H9 (cell line): ENCODE measurements at regions not wholly inside any gene's neighbourhood (a gene's known extent, or its start where the extent isn't known, plus 50 kb on each side); places are given as distances from the start of the nearest gene placed in this dataset.

Source experiments
- DNase-seq: peaks from one replicate; pipeline ENCODE4 v3.0.0-alpha.2; 2017
- H2AFZ ChIP-seq: one replicate; pipeline ENCODE4 v1.6.1; 2013; ENCODE audit warnings: mild to moderate bottlenecking, low read length, control low read depth, moderate library complexity
- H2AK5ac ChIP-seq: 2 replicates; pipeline ENCODE4 v1.6.1; 2013; ENCODE audit warnings: low read length, control low read depth, mixed read lengths; ENCODE audit not compliant: insufficient read length
- H2BK120ac ChIP-seq: one replicate; pipeline ENCODE4 v1.6.1; 2013; ENCODE audit warnings: low read depth, mild to moderate bottlenecking, low read length, control low read depth, inconsistent platforms; ENCODE audit not compliant: poor library complexity, severe bottlenecking
- H2BK12ac ChIP-seq: 2 replicates; pipeline ENCODE4 v1.6.1; 2013; ENCODE audit warnings: low read length, control low read depth, mixed read lengths, low read depth; ENCODE audit not compliant: insufficient read length
- H2BK15ac ChIP-seq: 2 replicates; pipeline ENCODE4 v1.6.1; 2013; ENCODE audit warnings: low read depth, low read length, control low read depth
- H2BK20ac ChIP-seq: one replicate; pipeline ENCODE4 v1.6.1; 2013; ENCODE audit warnings: low read depth, mild to moderate bottlenecking, low read length, control low read depth, inconsistent platforms; ENCODE audit not compliant: poor library complexity, severe bottlenecking
- H2BK5ac ChIP-seq: 2 replicates; pipeline ENCODE4 v1.6.1; 2013; ENCODE audit warnings: low read length, control low read depth, mixed read lengths; ENCODE audit not compliant: insufficient read length
- H3K14ac ChIP-seq: 2 replicates; pipeline ENCODE4 v1.6.1; 2013; ENCODE audit warnings: low read length, control low read depth; ENCODE audit not compliant: insufficient read depth
- H3K18ac ChIP-seq: 2 replicates; pipeline ENCODE4 v1.6.1; 2013; ENCODE audit warnings: low read depth, mild to moderate bottlenecking, mixed read lengths, low read length, control low read depth; ENCODE audit not compliant: insufficient read length
- H3K23ac ChIP-seq: 2 replicates; pipeline ENCODE4 v1.6.1; 2013; ENCODE audit warnings: low read length, control low read depth, mixed read lengths, low read depth; ENCODE audit not compliant: insufficient read length
- H3K23me2 ChIP-seq: 2 replicates; pipeline ENCODE4 v1.6.1; 2013; ENCODE audit warnings: low read depth, mild to moderate bottlenecking, mixed read lengths, low read length, control low read depth; ENCODE audit not compliant: insufficient read length, poor library complexity, severe bottlenecking
- H3K27ac ChIP-seq: 2 replicates; pipeline ENCODE4 v1.5.1; 2013; ENCODE audit warnings: low read length, control low read depth, mixed read lengths, low read depth; ENCODE audit not compliant: insufficient read length
- H3K27me3 ChIP-seq: 2 replicates; pipeline ENCODE4 v1.6.1; 2013; ENCODE audit warnings: low read length, control low read depth, inconsistent platforms; ENCODE audit not compliant: insufficient read depth
- H3K4ac ChIP-seq: 2 replicates; pipeline ENCODE4 v1.6.1; 2013; ENCODE audit warnings: low read depth, mild to moderate bottlenecking, control low read depth, inconsistent platforms, low read length, moderate library complexity
- H3K4me1 ChIP-seq: 2 replicates; pipeline ENCODE4 v1.6.1; 2013; ENCODE audit warnings: low read length, control low read depth, inconsistent platforms; ENCODE audit not compliant: insufficient read depth
- H3K4me2 ChIP-seq: 2 replicates; pipeline ENCODE4 v1.6.1; 2013; ENCODE audit warnings: low read length, control low read depth, mixed read lengths; ENCODE audit not compliant: insufficient read length, insufficient read depth
- H3K56ac ChIP-seq: 2 replicates; pipeline ENCODE4 v1.6.1; 2013; ENCODE audit warnings: low read depth, mild to moderate bottlenecking, mixed read lengths, low read length, control low read depth; ENCODE audit not compliant: insufficient read length
- H3K79me1 ChIP-seq: 2 replicates; pipeline ENCODE4 v1.6.1; 2013; ENCODE audit warnings: low read depth, mild to moderate bottlenecking, moderate library complexity, low read length, control low read depth, inconsistent platforms; ENCODE audit not compliant: insufficient read depth, poor library complexity, severe bottlenecking
- H3K79me2 ChIP-seq: 2 replicates; pipeline ENCODE4 v1.6.1; 2013; ENCODE audit warnings: low read length, control low read depth, inconsistent platforms; ENCODE audit not compliant: insufficient read depth
- H3K9ac ChIP-seq: 2 replicates; pipeline ENCODE4 v1.6.1; 2013; ENCODE audit warnings: low read length, control low read depth, mixed read lengths; ENCODE audit not compliant: insufficient read length; ENCODE audit errors: extremely low read depth
- H3K9me3 ChIP-seq: one replicate; pipeline ENCODE4 v1.6.1; 2013; ENCODE audit warnings: low read depth, low read length, inconsistent platforms; ENCODE audit not compliant: control insufficient read depth
- H3T11ph ChIP-seq: one replicate; pipeline ENCODE4 v1.6.1; 2013; ENCODE audit warnings: mild to moderate bottlenecking, low read length, control low read depth, inconsistent platforms
- H4K20me1 ChIP-seq: one replicate; pipeline ENCODE4 v1.6.1; 2013; ENCODE audit not compliant: control insufficient read depth, insufficient read length, insufficient read depth
- H4K5ac ChIP-seq: 2 replicates; pipeline ENCODE4 v1.6.1; 2013; ENCODE audit warnings: low read depth, mild to moderate bottlenecking, mixed read lengths, low read length, control low read depth; ENCODE audit not compliant: insufficient read length
- H4K8ac ChIP-seq: replicated peaks from 2 replicates; pipeline ENCODE4 v1.6.1; 2013; ENCODE audit warnings: low read length, control low read depth, mixed read lengths, low read depth; ENCODE audit not compliant: insufficient read length
- H4K91ac ChIP-seq: 2 replicates; pipeline ENCODE4 v1.6.1; 2013; ENCODE audit warnings: low read depth, mild to moderate bottlenecking, moderate library complexity, mixed read lengths, low read length, control low read depth; ENCODE audit not compliant: insufficient read length
- H3K27ac Mint-ChIP-seq, 3 experiments: 2 replicates in 2 of 3; 3 replicates in 1 of 3; pipeline ENCODE4 v1.8.0; 2020 to 2021; ENCODE audit warnings: mixed read lengths in 3 of 3, mild to moderate bottlenecking in 1 of 3, moderate library complexity in 1 of 3
- H3K27me3 Mint-ChIP-seq: 2 replicates; pipeline ENCODE4 v1.8.0; 2021; ENCODE audit warnings: low read depth, mild to moderate bottlenecking, moderate library complexity, mixed read lengths
- H3K36me3 Mint-ChIP-seq, 3 experiments: 2 replicates in 2 of 3; 3 replicates in 1 of 3; pipeline ENCODE4 v1.8.0; 2020 to 2021; ENCODE audit warnings: low read depth in 3 of 3, mixed read lengths in 3 of 3; ENCODE audit not compliant: insufficient read depth in 1 of 3
- H3K4me1 Mint-ChIP-seq, 2 experiments: 2 replicates each; pipeline ENCODE4 v1.8.0; 2020; ENCODE audit warnings: mixed read lengths in 2 of 2
- H3K4me3 Mint-ChIP-seq, 2 experiments: 2 replicates in 1 of 2; 3 replicates in 1 of 2; pipeline ENCODE4 v1.8.0; 2020 to 2021; ENCODE audit warnings: mild to moderate bottlenecking in 2 of 2, mixed read lengths in 2 of 2, moderate library complexity in 1 of 2
- H3K9me3 Mint-ChIP-seq, 2 experiments: 2 replicates in 1 of 2; 3 replicates in 1 of 2; pipeline ENCODE4 v1.8.0; 2020; ENCODE audit warnings: mild to moderate bottlenecking in 2 of 2, mixed read lengths in 2 of 2, moderate library complexity in 1 of 2
- CTCF ChIP-seq: fragments of 200-600 bp; sonication (generic); conservative IDR thresholded peaks from 3 replicates; pipeline ENCODE4 v1.8.0; 2021; ENCODE audit warnings: antibody characterized with exemption, mild to moderate bottlenecking
- WGBS: extraction: QIAGEN DNeasy Blood & Tissue Kit; methylation state at CpG from one replicate; pipeline ENCODE4 v1.1.7; 2013; ENCODE audit warnings: missing lambda C conversion rate, low lambda C conversion rate, mixed read lengths; ENCODE audit not compliant: insufficient read length; ENCODE audit errors: extremely low coverage; 5-methylcytosine and 5-hydroxymethylcytosine counted together

DNA sequence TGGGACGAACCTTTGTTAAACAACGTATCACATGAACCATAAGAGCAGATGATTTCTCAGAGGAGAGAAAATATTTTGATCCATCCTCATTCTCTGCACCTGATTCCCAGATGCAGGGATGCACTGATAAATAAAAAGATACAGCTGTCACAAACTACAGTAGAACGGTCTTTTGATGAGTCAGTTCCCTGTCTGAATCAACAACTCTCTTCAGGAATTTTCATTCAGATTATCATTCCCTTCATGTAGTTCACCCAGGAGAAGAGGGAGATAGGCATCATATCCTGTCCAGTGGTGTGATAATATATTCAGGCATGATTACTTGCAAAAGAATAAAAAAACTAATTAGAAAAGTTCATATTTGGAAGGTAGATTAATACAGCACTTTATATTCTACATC, 521.5 kb downstream of the PYDC2 start:
- TF ChIP-seq CTCF, result no peak
- H3K79me1 ChIP-seq, result no peaks in the 10 kb centered on the region
- H2BK20ac ChIP-seq, result no peak overlapping the region
- H3K4me1 ChIP-seq, result no peaks in the 10 kb centered on the region
- no peak overlapping the region for H3K27ac ChIP-seq
- no peak overlapping the region for H2BK15ac ChIP-seq
- no peak overlapping the region for H3T11ph ChIP-seq
- no CpG with 5 or more reads among the region's 3 CpGs for WGBS
- DNase-seq, result no peak
- H4K91ac ChIP-seq, result no peak overlapping the region
- H3K23ac ChIP-seq, result no peak overlapping the region
- H3K14ac ChIP-seq, result no peak overlapping the region
- no peak overlapping the region for H3K4ac ChIP-seq
- peaks cover 13 to 27% (median 17%) of the 10 kb centered on the region in 3 experiments; a peak in 6 of 7 replicates for H3K36me3 Mint-ChIP-seq
- H3K56ac ChIP-seq, result no peak overlapping the region
- H2BK5ac ChIP-seq, result no peak overlapping the region
- no peaks in the 10 kb centered on the region for H4K20me1 ChIP-seq
- H3K23me2 ChIP-seq, result no peaks in the 10 kb centered on the region
- H3K9me3 Mint-ChIP-seq, result peaks cover 23 to 26% of the 10 kb centered on the region in 2 experiments
- no peak overlapping the region for H3K4me2 ChIP-seq
- no peaks in the 10 kb centered on the region for H3K9me3 ChIP-seq
- no peak overlapping the region for H3K4me3 Mint-ChIP-seq
- no peak overlapping the region for H4K8ac ChIP-seq
- no peak overlapping the region for H3K9ac ChIP-seq
- H4K5ac ChIP-seq, result no peak overlapping the region
- H3K27ac Mint-ChIP-seq, result no peak overlapping the region
- no peak overlapping the region for H2BK12ac ChIP-seq
- H3K27me3 Mint-ChIP-seq, result no peaks in the 10 kb centered on the region
- H2AK5ac ChIP-seq, result no peak overlapping the region
- H2BK120ac ChIP-seq, result no peak overlapping the region
- no peaks in the 10 kb centered on the region for H3K27me3 ChIP-seq
- no peak overlapping the region for H3K18ac ChIP-seq
- no peaks in the 10 kb centered on the region for H3K4me1 Mint-ChIP-seq
- no peak overlapping the region for H2AFZ ChIP-seq
- no peaks in the 10 kb centered on the region for H3K79me2 ChIP-seq
